LoVo (cell line): ENCODE measurements at regions not wholly inside any gene's neighbourhood (a gene's known extent, or its start where the extent isn't known, plus 50 kb on each side); places are given as distances from the start of the nearest gene placed in this dataset.
"Not testable (repeated sequence)": the region's sequence is repeated elsewhere in the genome, so short reads cannot be mapped to it uniquely, and the experiment has no call there.

Experiments used
- DNase-seq: peaks from one replicate; pipeline ENCODE4 v3.0.0-alpha.2; 2016; ENCODE audit warnings: low spot score

DNA sequence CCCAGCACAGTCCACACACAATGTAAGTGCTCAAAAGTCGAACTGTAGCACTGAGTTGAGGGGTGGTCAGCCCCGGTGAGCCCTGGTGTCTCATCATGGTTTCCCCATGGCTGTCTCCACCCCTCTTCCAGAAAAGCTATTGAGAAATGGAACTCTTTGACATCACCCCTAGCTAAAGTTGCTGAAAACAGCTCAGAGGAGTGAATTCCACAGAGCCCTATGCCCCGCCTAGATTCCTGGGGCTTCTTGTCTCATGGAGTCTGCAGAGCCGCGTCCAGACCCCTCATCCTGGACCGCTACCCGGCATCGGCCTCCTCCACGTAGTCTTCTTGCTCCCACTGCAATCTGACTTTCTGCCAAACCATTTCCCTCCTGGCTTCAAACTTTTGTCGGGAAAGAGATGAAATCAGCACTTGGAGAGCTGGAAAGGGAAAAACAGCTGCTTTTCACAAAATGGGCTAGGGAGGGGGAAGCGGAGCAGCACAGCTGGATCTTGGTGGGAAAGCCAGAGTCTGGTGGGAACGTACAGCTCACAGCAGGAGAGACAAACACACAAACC is 132.2 kb downstream of the SNX5 start:
- DNase-seq = no peak

DNA sequence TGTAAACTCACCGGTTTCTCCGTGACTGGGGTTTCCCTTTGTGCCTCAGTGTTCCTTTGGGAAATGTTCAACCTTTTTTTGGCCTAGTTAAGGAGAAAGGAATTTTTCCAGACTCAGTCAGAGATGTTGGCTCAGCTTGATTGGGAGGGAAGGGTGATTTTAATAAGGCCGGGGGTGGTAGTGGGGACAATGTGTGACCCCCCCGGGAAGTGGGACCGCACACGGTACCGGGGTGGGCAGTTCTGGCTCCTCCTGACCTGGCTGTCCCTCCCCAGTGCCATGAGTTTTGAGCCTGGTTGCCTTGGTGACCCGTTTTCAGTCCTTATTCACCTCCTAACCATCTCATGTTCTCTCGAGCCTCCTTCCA is 132.7 kb downstream of the SNX5 start:
- DNase-seq = no peak

DNA sequence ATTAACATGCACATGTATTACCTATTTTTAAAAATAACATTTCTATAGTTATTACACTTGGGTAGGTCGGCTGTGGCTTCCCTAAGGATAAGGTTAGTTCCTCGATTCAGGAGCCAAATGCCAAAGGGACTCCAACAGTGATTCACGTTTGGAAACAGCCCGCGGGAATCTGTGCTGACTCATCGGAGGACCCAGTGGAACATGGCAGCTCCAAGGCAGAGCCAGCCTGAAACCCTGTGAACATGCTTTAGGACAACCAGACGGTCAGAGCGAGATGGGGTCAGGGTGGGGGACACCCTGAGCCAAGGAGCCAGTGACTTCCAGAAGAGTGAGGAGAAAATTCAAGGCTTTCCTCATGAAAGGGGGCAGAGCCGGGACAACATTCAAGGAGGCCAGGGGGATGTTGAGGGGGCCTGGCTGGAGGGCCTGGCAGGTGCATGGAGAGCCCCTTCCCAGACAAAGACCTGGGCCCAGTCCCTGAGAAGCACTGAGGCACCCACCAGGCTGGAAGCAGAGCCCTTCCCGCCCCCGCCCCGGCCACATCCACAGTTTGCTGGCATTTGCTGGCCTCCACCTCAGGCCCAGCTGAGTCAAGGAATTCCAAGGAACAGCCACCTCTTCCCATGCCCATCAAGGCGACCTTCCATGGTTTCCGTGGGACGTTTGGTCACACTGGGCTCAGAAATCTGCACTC is 133.2 kb downstream of the SNX5 start:
- peak; percentile 7 for DNase-seq

DNA sequence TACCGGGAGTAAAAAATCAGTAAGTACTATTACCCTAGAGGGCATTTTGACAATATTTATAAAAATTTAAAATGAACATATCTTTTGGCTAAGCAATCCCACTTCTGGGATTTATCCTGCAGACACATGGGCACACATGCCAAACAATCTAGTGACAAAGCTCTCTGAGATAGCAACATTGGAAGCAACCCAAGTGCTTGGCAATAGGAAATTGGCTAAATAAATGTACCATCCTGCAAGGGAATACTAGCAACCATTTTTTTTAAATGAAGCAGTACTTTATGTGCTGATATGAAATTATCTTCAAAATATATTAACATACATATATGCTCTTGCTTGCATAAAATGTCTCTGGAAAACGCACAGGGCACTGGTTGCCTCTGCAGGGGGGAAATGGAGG is 133.8 kb downstream of the SNX5 start:
- no peak for DNase-seq

DNA sequence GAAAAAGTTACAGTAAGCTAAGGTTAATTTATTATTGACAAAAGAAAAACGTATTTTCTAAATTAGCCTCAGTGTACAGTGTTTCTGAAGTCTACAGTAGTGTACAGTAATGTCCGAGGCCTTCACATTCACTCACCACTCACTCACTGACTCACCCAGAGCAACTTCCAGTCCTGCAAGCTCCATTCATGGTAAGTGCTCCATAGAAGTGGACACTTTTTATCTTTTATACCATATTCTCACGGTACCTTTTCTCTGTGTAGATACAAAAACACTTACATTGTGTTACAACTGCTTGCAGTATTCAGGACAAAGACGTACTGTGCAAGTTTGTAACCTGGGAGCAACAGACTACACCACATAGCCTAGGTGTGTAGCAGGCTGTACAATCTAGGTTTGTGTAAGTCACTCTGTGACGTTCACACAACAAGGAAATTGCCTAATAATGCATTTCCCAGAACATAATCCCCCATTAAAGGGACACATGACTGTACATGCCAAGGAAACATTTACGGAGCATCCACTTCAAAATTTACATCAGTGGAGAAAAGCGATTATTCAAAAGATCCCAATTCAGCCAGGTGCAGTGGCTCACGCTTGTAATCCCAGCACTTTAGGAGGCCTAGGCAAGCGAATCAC is 133.4 kb downstream of the BANF2 start:
- DNase-seq = no peak

DNA sequence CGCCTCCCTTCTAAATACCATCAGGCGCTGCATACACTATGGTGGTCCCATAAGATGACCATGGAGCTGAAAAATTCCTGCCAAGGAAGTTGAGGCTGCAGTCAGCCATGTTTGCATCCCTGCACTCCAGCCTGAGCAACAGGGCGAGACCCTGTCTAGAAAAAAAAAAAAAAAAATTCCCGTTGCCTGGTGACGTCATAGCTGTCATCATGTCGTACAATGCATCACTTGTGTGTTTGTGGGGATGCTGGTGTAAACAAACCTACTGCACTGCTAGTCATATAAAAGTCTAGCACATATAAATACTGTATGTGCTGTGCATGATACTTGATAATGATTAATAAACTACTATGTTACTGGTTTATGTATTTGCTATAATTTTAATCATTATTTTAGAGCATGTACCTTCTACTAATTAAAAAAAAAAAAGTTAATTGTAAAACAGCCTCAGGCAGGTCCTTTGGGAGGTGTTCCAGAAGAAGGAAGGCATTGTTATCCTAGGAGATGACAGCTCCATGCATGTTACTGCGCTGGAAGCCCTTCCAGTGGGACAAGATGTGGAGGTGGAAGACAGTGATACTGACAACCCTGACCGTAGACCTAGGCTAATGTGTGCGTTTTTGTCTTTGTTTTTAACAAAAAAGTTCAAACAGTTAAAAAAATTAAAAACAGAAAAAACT is 132.6 kb downstream of the BANF2 start:
- no peak for DNase-seq

DNA sequence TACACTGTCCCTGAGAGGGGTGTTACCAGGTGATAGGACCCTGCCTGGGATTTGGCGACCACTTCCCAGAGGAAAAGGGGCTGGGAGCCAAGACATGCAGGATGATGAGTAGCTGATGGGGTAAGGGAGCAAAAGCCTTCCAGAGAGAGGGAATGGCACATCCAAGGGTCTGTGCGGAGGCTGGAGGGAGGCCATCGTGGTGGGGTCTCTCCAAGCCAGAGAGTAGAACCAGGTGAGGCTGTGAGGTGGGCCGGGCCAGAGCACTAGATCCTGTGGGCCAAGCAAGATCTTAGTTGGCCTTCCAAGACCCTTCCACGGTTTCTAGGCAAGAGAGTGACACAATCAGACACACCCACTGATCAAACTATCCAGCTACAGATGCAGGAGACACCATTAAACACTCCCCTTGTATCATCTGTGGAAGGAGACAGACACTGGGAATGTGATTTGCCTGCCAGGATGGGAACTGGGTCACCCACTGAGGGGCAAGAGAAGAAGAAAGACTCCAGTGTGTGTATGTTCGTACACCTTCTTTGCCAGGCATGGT is 128.9 kb downstream of the BANF2 start:
- DNase-seq = no peak

DNA sequence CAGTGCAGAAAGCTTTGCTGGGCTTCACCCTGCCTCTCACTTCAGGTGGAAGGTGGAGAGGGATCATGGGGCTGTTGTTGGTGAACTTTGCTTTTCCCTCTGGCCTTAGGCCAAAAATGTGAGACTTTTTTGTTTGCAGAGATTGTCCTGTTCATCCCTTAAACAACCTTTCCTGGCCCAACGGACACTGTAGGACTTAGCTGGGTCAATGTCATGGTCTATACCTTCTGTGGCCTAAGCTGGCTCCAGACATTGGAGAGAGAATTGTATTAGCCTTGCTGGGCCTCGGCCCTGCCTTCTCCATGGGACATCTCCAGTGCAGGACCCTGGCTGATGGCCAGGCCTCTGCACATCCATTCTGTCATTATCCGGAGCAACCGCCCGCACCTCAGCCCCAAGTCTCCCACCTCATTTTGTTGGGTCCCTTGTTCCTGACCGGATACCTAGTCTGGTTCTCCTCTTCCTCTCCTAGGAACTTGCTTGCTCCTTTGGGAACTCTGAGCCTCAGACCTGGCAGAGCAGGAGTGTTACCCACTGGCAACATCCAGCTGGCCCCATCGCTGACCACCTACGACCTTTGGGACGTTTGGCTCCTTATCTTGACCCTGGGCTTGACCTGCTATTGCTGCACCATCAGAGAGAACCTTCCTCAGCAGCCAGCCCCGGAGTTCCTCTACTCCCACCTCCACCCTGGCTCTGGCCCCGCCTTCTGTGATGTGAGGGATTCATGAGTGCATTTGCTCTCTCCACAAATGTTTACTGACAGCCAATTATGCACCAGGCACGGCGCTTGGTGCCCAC is 128.2 kb downstream of the BANF2 start:
- DNase-seq = no peak

DNA sequence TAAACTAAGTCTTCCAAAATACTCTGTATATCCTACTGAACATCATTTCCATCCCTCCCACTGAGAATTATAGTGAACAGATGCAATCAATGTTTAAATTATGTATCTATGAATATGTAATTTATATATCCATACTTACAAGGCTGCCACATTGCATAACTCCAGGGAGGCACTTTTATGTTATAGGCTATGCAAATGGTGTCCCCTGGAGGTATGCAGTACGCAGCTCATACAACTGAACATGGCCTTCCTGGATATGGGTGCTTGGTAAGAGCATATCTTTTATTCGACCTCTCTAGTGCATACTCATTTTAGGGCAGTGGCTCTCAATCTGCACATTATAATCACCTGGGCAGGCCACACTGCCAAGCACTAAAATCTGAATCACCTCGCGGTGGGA is 127.3 kb downstream of the BANF2 start:
- no peak for DNase-seq

DNA sequence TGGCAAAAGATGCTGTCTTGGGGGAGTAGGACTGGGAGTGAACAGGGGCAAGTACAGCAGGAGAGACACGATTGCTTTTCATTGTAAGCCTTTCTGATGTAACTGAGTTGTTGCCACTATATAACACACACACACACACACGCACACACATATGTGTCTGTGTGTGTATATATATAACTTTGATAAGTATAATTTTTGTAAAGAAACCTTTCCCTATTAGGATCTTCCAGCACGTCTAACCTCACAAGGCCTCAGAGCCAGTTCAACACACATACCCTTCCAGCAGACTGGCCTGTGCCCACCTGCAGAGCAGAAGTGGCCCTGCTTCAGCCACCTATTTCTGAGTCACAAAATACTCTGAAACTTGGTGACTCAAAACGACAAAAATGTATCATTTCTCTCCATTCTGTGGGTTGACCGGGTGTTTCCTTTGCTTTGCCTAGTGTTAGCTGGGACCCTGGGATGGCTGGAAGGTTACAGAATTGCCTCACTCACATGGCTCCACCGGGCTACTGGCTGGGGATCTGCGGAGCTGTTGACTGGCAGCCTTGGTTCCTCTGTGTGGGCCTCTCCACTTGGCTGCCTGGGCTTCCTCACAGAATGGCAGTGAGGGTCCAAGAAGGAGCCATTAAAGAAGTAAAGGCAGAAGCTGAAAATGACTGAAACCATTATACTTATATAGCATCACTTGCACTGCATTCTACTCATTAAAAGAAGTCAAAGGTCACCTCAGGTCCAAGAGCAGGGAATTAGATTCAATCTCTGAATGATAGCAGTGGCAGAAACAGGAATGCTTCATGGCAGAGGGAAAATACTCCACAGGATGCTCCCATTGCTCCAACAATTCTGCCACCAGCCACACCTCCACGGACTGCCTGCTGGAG is 126.4 kb downstream of the BANF2 start:
- DNase-seq = no peak

DNA sequence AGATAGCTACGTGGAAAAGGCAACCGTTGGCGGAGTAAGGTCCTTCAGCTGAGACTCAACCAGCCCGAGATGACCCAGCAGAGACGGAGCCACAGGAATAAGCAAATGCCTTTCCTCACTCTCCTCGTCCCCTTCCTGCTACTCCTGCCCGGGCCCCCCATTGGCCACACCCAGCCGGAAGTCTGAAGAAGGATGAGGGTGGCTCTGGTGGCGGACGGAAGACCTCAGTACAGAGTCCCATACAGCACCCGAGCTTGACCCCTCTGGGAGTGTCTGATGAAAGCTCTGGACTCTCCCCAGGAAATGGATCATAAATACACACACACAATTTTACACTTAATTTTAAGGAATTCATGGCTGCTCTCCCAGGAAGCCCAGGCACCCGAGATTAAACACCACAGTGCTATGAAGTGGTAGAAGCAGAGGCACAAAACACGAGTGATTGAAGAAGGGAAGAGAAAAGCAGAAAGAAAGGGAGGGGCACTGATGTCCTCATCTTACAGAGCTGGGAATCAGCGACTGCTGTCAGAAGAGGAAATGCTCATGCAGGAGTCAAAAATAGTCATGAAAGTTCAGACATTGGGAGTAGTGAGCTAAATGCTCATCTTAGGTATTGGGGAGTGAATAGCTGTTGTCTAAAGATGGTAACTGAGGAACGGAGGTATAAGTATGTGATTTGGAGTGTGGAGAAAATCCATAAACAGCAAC is 125.6 kb downstream of the BANF2 start:
- no peak for DNase-seq

DNA sequence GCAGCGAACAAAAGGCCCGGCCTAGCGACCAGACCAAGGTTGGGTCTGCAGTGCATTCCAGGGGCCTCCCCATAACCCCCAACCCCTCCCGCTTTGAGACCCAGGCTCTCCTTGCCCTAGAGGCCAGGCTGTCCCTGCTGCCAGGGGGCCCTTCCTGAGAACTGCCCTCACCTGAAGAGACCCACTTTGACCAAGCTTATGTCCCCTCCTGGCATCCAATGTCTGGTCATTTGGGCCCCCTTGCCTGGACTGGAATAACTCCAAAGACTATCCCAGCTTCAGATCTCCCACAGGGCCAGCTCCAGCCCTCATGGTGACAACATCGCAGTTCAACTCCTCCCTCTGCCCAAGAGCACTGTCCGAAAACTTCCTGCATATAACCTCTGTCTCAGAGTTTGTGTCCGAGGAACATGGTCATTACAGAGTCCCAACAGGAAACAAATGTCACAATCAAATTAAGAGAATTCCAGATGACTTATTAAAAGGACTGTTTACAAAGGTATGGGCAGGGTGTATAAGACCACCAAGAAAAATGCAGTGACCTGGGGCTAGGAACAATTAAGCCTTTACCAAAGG is 125.0 kb downstream of the BANF2 start:
- DNase-seq = no peak

DNA sequence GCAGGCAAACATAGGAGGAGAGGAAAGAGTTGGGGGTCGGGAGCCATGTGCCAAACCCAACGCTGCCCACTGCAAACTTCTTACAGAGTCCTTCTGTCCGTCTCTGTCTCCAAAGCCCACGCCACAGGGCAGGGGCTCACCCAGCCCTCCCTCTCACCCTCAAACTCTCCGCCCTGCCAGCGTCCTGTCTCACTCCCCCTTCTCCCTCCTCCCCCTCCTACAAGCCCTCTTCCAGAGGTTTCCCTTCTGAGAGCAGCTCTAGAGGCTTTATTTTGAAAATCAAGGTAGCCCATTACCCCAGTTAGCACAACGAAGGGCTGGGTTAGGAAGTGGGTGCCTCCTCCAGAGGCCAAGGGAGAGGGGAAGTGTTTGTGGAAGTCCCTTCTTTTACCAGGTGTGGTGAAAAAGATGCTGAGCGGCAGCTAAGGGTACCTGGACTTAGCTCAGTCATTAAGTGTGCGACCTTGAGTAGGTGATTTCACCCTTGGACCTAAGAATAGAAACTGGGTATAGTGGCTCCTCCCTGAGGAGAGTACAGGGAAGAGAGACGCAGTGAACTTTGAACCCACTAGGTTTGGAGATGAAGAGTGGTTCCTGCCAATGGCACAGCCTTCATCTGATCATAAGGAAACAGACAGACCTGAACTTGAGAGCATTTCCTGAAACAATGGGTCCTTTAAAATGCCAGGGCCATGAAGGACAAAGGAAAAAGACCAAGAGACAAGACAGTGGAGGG is 123.8 kb downstream of the BANF2 start:
- DNase-seq = peak; percentile 46

DNA sequence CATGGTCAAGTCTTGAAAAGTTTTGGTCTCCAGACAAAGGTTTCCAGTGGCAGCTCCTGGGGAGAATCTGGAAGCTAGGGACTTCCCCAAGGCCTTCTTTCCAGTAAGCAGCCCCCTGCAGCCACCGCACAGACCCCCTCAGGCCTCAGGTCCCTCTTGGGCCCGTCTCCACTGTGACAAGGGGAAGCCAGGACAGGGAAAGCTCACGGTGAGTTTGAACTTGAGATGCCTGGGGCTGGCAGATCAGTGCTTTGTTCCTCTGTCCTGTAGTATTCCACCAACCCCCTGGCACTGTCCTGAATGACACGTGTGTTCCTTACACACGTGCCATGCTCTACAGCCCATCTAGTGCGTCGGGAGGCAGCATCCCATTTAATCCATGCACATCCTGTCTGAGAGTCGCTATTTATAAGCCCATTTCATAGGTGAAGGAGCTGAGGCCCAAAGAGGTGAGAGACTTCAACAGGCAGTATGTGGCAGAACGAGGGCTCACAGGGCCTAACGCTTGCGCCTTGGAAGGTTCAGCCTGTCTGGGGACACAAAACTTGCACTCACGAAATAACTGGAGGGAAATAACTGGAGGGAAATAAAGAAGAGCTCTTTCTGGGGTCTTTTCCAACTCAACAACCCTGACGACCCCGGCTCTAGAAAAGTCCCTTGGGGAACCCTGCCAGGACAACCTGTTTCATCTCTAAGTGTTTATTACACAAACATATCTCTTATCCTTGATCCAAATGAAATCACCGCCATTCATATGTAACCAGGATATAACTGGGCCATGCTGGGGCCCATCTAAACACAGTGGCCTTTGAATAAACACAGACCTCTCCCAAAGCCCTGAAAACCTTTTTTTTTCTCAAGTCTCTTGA is 123.0 kb downstream of the BANF2 start:
- no peak for DNase-seq

DNA sequence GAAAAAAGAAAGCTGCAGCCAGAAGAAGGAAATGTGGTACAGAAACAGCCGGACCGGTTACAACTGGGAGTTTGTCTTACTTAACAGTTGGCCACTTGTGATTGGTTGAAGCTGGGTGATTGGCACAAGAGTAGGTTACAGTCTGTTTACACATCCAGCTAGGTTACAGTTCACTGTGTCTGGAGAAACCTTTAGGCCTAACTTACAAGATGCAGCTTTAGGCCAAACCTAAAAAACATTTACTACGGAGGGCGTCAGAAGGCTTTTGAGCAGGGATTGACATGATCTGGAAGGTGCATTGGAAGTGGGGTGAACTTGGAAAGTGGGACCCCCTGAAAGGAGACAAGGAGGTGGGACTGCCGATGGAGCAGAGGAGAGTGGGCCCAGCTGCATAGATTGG is 122.3 kb downstream of the BANF2 start:
- DNase-seq = no peak

DNA sequence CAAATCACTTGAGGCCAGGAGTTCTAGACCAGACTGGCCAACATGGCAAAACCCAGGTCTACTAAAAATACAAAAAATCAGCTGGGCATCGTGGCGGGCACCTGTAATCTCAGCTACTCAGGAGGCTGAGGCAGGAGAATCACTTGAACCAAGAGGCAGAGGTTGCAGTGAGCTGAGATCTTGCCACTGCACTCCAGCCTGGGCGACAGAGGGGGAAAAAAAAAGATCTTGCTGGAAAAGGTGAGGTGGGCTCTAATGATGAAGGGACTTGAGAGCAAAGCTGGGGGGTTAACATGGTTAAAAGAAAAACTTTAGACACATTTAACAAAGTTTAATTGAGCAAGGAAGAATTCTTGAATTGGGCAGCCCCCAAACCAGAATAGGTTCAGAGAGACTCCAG is 121.8 kb downstream of the BANF2 start:
- not testable (repeated sequence) for DNase-seq

DNA sequence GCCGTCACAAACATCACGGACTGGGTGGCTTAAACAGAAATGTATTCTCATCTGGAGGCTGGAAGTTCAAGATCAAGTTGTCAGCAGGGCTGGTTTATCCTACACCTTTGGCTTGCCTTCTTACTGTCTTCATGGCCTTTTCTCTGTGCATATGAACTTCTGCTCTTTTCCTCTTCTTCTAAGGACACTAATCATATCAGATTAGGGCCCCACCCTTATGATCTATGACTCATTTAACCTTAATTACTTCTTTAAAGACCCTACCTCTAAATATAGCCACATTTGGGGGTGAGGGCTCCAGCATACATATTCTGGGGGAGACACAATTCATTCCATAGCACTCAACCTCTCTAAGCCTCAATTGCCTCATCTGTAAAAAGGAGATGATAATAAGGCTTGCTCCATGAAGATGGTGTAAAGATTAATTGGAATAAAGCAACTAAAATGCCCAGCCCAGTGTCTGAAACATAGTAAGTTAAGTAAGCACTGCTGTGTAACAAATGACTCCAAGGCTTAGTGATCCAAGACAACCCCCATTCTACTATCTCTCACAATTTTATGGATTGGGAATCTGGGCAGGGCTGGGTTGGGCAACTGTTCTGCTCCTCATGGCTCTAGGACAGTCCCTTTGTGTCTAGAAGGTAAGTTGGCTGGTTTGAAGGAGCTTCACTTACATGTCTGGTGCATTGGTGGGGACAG is 119.8 kb downstream of the BANF2 start:
- DNase-seq = no peak

DNA sequence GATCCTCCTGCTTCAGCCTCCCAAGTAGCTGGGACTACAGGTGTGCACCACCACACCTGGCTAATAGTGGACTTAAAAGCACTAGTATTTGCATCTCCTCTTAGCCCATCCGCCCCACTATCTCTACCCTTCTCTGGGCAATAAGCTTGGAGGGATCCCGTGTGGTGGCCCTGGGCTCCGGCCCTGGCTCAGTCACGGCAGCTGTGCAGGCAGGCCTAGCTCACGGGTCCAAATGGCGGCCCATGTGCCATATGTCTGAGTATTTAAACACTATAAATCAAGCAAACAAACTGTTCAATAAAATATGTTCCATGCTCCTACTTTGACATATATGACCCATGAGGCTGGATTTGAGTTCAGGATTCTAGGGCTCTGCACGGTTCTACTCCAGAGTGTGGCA is 118.4 kb downstream of the BANF2 start:
- no peak for DNase-seq
